GM06990 (cell line): ENCODE measurements at regions not wholly inside any gene's neighbourhood (a gene's known extent, or its start where the extent isn't known, plus 50 kb on each side); places are given as distances from the start of the nearest gene placed in this dataset.

Source experiments
- DNase-seq: peaks from one replicate; pipeline ENCODE4 v3.0.0-alpha.2; 2011; ENCODE audit not compliant: insufficient read length; ENCODE audit errors: extremely low read depth
- H3K27me3 ChIP-seq: replicated peaks from 2 replicates; pipeline ENCODE4 v1.6.0; 2011; ENCODE audit warnings: low read length; ENCODE audit not compliant: control insufficient read depth, insufficient read depth
- H3K36me3 ChIP-seq: 2 replicates; pipeline ENCODE4 v1.5.1; 2011; ENCODE audit warnings: low read length; ENCODE audit not compliant: control insufficient read depth, insufficient read depth
- H3K4me3 ChIP-seq: replicated peaks from 2 replicates; pipeline ENCODE4 v1.5.1; 2011; ENCODE audit warnings: low read depth, mild to moderate bottlenecking, control low read depth, low read length
- CTCF ChIP-seq: IDR thresholded peaks from 2 replicates; pipeline ENCODE4 v1.5.1; 2011; ENCODE audit warnings: low read length, control low read depth, mild to moderate bottlenecking, inconsistent platforms; ENCODE audit not compliant: insufficient read depth, poor library complexity, severe bottlenecking

GRCh38 chr7:86262781-86263180 lies 380.9 kb upstream of the GRM3 start:
- DNase-seq = no peak
- Histone ChIP-seq H3K27me3 (no peaks in the 10 kb centered on the region), H3K36me3 (no peaks in the 10 kb centered on the region), H3K4me3 (no peak overlapping the region)
- no peak for TF ChIP-seq CTCF

- no peak for TF ChIP-seq CTCF
- DNase-seq = no peak
- Histone ChIP-seq H3K27me3 (no peaks in the 10 kb centered on the region), H3K4me3 (no peak overlapping the region), H3K36me3 (no peaks in the 10 kb centered on the region)
These were observed 385.8 kb upstream of the GRM3 start for GRCh38 chr7:86257894-86258293.

- DNase-seq = no peak
These were observed 391.3 kb upstream of the GRM3 start for GRCh38 chr7:86252406-86252805.

GRCh38 chr7:86248977-86249376 lies 394.7 kb upstream of the GRM3 start:
- DNase-seq = no peak
- Histone ChIP-seq H3K27me3 (no peaks in the 10 kb centered on the region), H3K36me3 (no peaks in the 10 kb centered on the region), H3K4me3 (no peak overlapping the region)
- TF ChIP-seq CTCF = no peak

More at GRCh38 chr7:86252406-86252805, 391.3 kb upstream of the GRM3 start:
- TF ChIP-seq CTCF = no peak
- no peak overlapping the region for H3K4me3 ChIP-seq
- no peaks in the 10 kb centered on the region for H3K27me3 ChIP-seq
- H3K36me3 ChIP-seq = no peaks in the 10 kb centered on the region

GRCh38 chr7:86243171-86243570 lies 400.5 kb upstream of the GRM3 start:
- TF ChIP-seq CTCF = no peak
- no peak for DNase-seq
- H3K4me3 ChIP-seq = no peak overlapping the region
- H3K36me3 ChIP-seq = no peaks in the 10 kb centered on the region
- no peaks in the 10 kb centered on the region for H3K27me3 ChIP-seq

- H3K36me3 ChIP-seq = no peaks in the 10 kb centered on the region
- no peak for TF ChIP-seq CTCF
These were observed 417.5 kb upstream of the GRM3 start for GRCh38 chr7:86226191-86226590.

More at GRCh38 chr7:86226191-86226590, 417.5 kb upstream of the GRM3 start:
- H3K4me3 ChIP-seq = no peak overlapping the region
- H3K27me3 ChIP-seq = no peaks in the 10 kb centered on the region
- DNase-seq = no peak
